Fibroblast of lung (primary cell): ENCODE measurements at regions not wholly inside any gene's neighbourhood (a gene's known extent, or its start where the extent isn't known, plus 50 kb on each side); places are given as distances from the start of the nearest gene placed in this dataset.

ENCODE experiments used
- DNase-seq, 2 donors: peaks; one replicate each; pipeline versions ENCODE4 v3.0.0 to v3.0.0-alpha.2; 2010; ENCODE audit warnings: low read depth in 2 of 2
- H2AFZ ChIP-seq: 2 replicates; pipeline ENCODE4 v1.5.1; 2012; ENCODE audit warnings: low read length, control low read depth, inconsistent platforms
- H3K27ac ChIP-seq: 2 replicates; pipeline ENCODE4 v1.5.1; 2011; ENCODE audit warnings: low read length, control low read depth; ENCODE audit not compliant: insufficient read depth
- H3K27me3 ChIP-seq: 2 replicates; pipeline ENCODE4 v1.5.1; 2011; ENCODE audit warnings: mild to moderate bottlenecking, low read length; ENCODE audit not compliant: control insufficient read depth, insufficient read depth
- H3K36me3 ChIP-seq: 2 replicates; pipeline ENCODE4 v1.5.1; 2011; ENCODE audit warnings: low read length; ENCODE audit not compliant: control insufficient read depth, insufficient read depth
- H3K4me1 ChIP-seq: 2 replicates; pipeline ENCODE4 v1.5.1; 2011; ENCODE audit warnings: low read length; ENCODE audit not compliant: control insufficient read depth, insufficient read depth; ENCODE audit errors: extremely low read depth
- H3K4me2 ChIP-seq: 2 replicates; pipeline ENCODE4 v1.5.1; 2011; ENCODE audit warnings: low read length, control low read depth; ENCODE audit not compliant: insufficient read depth; ENCODE audit errors: extremely low read depth
- H3K4me3 ChIP-seq, 4 experiments: fragments of 200-600 bp in 1 of 4; sonication (generic) in 1 of 4; replicated peaks in 1 of 4; 2 replicates each; pipeline ENCODE4 v1.5.1; 2011 to 2016; ENCODE audit warnings: low read length in 4 of 4, low read depth in 3 of 4, mild to moderate bottlenecking in 3 of 4, control low read depth in 2 of 4, inconsistent platforms in 1 of 4, mixed read lengths in 1 of 4; ENCODE audit not compliant: insufficient read depth in 1 of 4; ENCODE audit errors: control extremely low read depth in 1 of 4
- H3K79me2 ChIP-seq: 2 replicates; pipeline ENCODE4 v1.5.1; 2012; ENCODE audit warnings: mild to moderate bottlenecking, low read length, inconsistent platforms; ENCODE audit not compliant: control insufficient read depth, insufficient read depth
- H3K9ac ChIP-seq: 2 replicates; pipeline ENCODE4 v1.5.1; 2011; ENCODE audit warnings: mild to moderate bottlenecking, low read length, control low read depth; ENCODE audit not compliant: insufficient read depth
- H3K9me3 ChIP-seq: 2 replicates; pipeline ENCODE4 v1.5.1; 2012; ENCODE audit warnings: low read depth, low read length; ENCODE audit not compliant: control insufficient read depth, insufficient read depth
- H4K20me1 ChIP-seq: 2 replicates; pipeline ENCODE4 v1.5.1; 2011; ENCODE audit warnings: low read length; ENCODE audit not compliant: control insufficient read depth, insufficient read depth; ENCODE audit errors: extremely low read depth
- CTCF ChIP-seq, 2 donors: IDR thresholded peaks in 1 of 2; conservative IDR thresholded peaks in 1 of 2; 1 replicate in 1 of 2; 2 replicates in 1 of 2; pipeline ENCODE4 v1.5.1; 2011 to 2012; ENCODE audit warnings: low read length in 2 of 2, control low read depth in 1 of 2, inconsistent platforms in 1 of 2, low read depth in 1 of 2, mild to moderate bottlenecking in 1 of 2
- EZH2 ChIP-seq: IDR thresholded peaks from 2 replicates; pipeline ENCODE4 v1.5.1; 2012; ENCODE audit warnings: low read length, control low read depth, mild to moderate bottlenecking; ENCODE audit errors: missing control alignments

GRCh38 chr12:91894911-91895310 is 250.7 kb downstream of the BTG1 start:
- Histone ChIP-seq H3K4me3 (no peak overlapping the region), H3K9ac (no peak overlapping the region), H3K4me2 (no peak overlapping the region), H3K36me3 (no peaks in the 10 kb centered on the region), H3K79me2 (no peaks in the 10 kb centered on the region), H2AFZ (no peak overlapping the region), H3K27me3 (no peaks in the 10 kb centered on the region), H3K9me3 (no peaks in the 10 kb centered on the region), H3K4me1 (no peaks in the 10 kb centered on the region), H4K20me1 (no peaks in the 10 kb centered on the region), H3K27ac (no peak overlapping the region)
- DNase-seq, result no peak
- TF ChIP-seq EZH2 (no peak), CTCF (conservative IDR thresholded peaks at IDR 0.05 in 1 of 2, IDR thresholded peaks at IDR 0.05 in 1 of 2; ENCODE audit: low read depth in 1 of 2, low read length in 2 of 2) (no peak)

GRCh38 chr12:91893476-91893875 is 252.2 kb downstream of the BTG1 start:
- no peak overlapping the region for H2AFZ ChIP-seq
- no peak overlapping the region for H3K27ac ChIP-seq
- no peaks in the 10 kb centered on the region for H3K9me3 ChIP-seq
- no peak for DNase-seq
- no peak overlapping the region for H3K9ac ChIP-seq
- TF ChIP-seq CTCF (conservative IDR thresholded peaks at IDR 0.05 in 1 of 2, IDR thresholded peaks at IDR 0.05 in 1 of 2; ENCODE audit: low read depth in 1 of 2, low read length in 2 of 2), result no peak
- TF ChIP-seq EZH2, result no peak
- no peaks in the 10 kb centered on the region for H3K36me3 ChIP-seq
- no peaks in the 10 kb centered on the region for H3K27me3 ChIP-seq
- no peak overlapping the region for H3K4me2 ChIP-seq
- no peaks in the 10 kb centered on the region for H3K4me1 ChIP-seq
- H4K20me1 ChIP-seq, result no peaks in the 10 kb centered on the region
- no peak overlapping the region for H3K4me3 ChIP-seq
- no peaks in the 10 kb centered on the region for H3K79me2 ChIP-seq

- no peak for DNase-seq
- Histone ChIP-seq H4K20me1 (no peaks in the 10 kb centered on the region), H3K9ac (no peak overlapping the region), H3K36me3 (no peaks in the 10 kb centered on the region), H3K4me1 (no peaks in the 10 kb centered on the region), H3K9me3 (no peaks in the 10 kb centered on the region), H3K79me2 (no peaks in the 10 kb centered on the region), H3K4me3 (no peak overlapping the region), H3K27me3 (no peaks in the 10 kb centered on the region), H3K27ac (no peak overlapping the region), H3K4me2 (no peak overlapping the region), H2AFZ (no peak overlapping the region)
- TF ChIP-seq CTCF (conservative IDR thresholded peaks at IDR 0.05 in 1 of 2, IDR thresholded peaks at IDR 0.05 in 1 of 2; ENCODE audit: low read depth in 1 of 2, low read length in 2 of 2) (no peak), EZH2 (no peak)
Measured at GRCh38 chr12:91892081-91892855, 253.4 kb downstream of the BTG1 start.
